HEK293 (cell line): ENCODE measurements at regions not wholly inside any gene's neighbourhood (a gene's known extent, or its start where the extent isn't known, plus 50 kb on each side); places are given as distances from the start of the nearest gene placed in this dataset.

Experiments used
- ATF2 ChIP-seq: fragments of 450-650 bp; formaldehyde crosslinking; IDR thresholded peaks from 2 replicates; pipeline ENCODE4 v1.5.1; 2016; ENCODE audit warnings: missing biosample characterization, missing genetic modification characterization, low read depth
- HIC1 ChIP-seq: fragments of 450-650 bp; formaldehyde crosslinking; IDR thresholded peaks from 2 replicates; pipeline ENCODE4 v1.5.1; 2016; ENCODE audit warnings: missing biosample characterization, missing genetic modification characterization
- IKZF3 ChIP-seq: fragments of 450-650 bp; IDR thresholded peaks from 2 replicates; pipeline ENCODE4 v1.5.0; 2018; ENCODE audit warnings: missing biosample characterization, mild to moderate bottlenecking, missing genetic modification characterization, moderate library complexity
- INSM2 ChIP-seq: fragments of 450-650 bp; formaldehyde crosslinking; IDR thresholded peaks from 2 replicates; pipeline ENCODE4 v1.5.1; 2016; ENCODE audit warnings: missing biosample characterization, missing genetic modification characterization
- KLF16 ChIP-seq: fragments of 450-650 bp; formaldehyde crosslinking; IDR thresholded peaks from 2 replicates; pipeline ENCODE4 v1.5.1; 2017; ENCODE audit warnings: missing biosample characterization, missing genetic modification characterization
- KLF7 ChIP-seq: fragments of 450-650 bp; formaldehyde crosslinking; IDR thresholded peaks from 2 replicates; pipeline ENCODE4 v1.5.1; 2016; ENCODE audit warnings: missing biosample characterization, missing genetic modification characterization, borderline replicate concordance
- PRDM4 ChIP-seq: fragments of 450-650 bp; formaldehyde crosslinking; IDR thresholded peaks from 2 replicates; pipeline ENCODE4 v1.5.1; 2017; ENCODE audit warnings: missing biosample characterization, missing genetic modification characterization
- PRDM6 ChIP-seq: fragments of 450-650 bp; formaldehyde crosslinking; IDR thresholded peaks from 2 replicates; pipeline ENCODE4 v1.5.1; 2017; ENCODE audit warnings: missing biosample characterization, missing genetic modification characterization
- SP3 ChIP-seq: fragments of 450-650 bp; formaldehyde crosslinking; IDR thresholded peaks from 2 replicates; pipeline ENCODE4 v1.5.1; 2016; ENCODE audit warnings: missing biosample characterization, missing genetic modification characterization
- SP7 ChIP-seq: fragments of 450-650 bp; formaldehyde crosslinking; IDR thresholded peaks from 2 replicates; pipeline ENCODE4 v1.5.1; 2016; ENCODE audit warnings: missing biosample characterization, missing genetic modification characterization
- TRIM28 ChIP-seq: IDR thresholded peaks from 2 replicates; pipeline ENCODE4 v1.6.1; 2011; ENCODE audit warnings: low read length, control low read depth, borderline replicate concordance
- YY2 ChIP-seq: fragments of 450-650 bp; formaldehyde crosslinking; IDR thresholded peaks from 2 replicates; pipeline ENCODE4 v1.5.1; 2016; ENCODE audit warnings: missing biosample characterization, missing genetic modification characterization
- ZNF174 ChIP-seq: fragments of 450-650 bp; formaldehyde crosslinking; IDR thresholded peaks from 2 replicates; pipeline ENCODE4 v1.5.0; 2017; ENCODE audit warnings: missing biosample characterization, mild to moderate bottlenecking, missing genetic modification characterization
- ZNF175 ChIP-seq: fragments of 450-650 bp; formaldehyde crosslinking; IDR thresholded peaks from 2 replicates; pipeline ENCODE4 v1.5.1; 2016; ENCODE audit warnings: missing biosample characterization, missing genetic modification characterization
- ZNF18 ChIP-seq: fragments of 450-650 bp; formaldehyde crosslinking; IDR thresholded peaks from 2 replicates; pipeline ENCODE4 v1.5.1; 2016; ENCODE audit warnings: missing biosample characterization, missing genetic modification characterization
- ZNF24 ChIP-seq: fragments of 450-650 bp; formaldehyde crosslinking; IDR thresholded peaks from 2 replicates; pipeline ENCODE4 v1.5.1; 2016; ENCODE audit warnings: missing biosample characterization, missing genetic modification characterization
- ZNF335 ChIP-seq: fragments of 450-650 bp; formaldehyde crosslinking; conservative IDR thresholded peaks from 2 replicates; pipeline ENCODE4 v1.5.1; 2016; ENCODE audit warnings: missing biosample characterization, missing genetic modification characterization
- ZNF366 ChIP-seq: fragments of 450-650 bp; formaldehyde crosslinking; conservative IDR thresholded peaks from 2 replicates; pipeline ENCODE4 v1.5.1; 2016; ENCODE audit warnings: missing biosample characterization, missing genetic modification characterization
- ZNF404 ChIP-seq: fragments of 450-650 bp; formaldehyde crosslinking; IDR thresholded peaks from 2 replicates; pipeline ENCODE4 v1.5.1; 2017; ENCODE audit warnings: missing biosample characterization, missing genetic modification characterization
- ZNF416 ChIP-seq: fragments of 450-650 bp; formaldehyde crosslinking; IDR thresholded peaks from 2 replicates; pipeline ENCODE4 v1.5.1; 2016; ENCODE audit warnings: missing biosample characterization, missing genetic modification characterization
- ZNF513 ChIP-seq: fragments of 450-650 bp; IDR thresholded peaks from 2 replicates; pipeline ENCODE4 v1.5.1; 2018; ENCODE audit warnings: missing biosample characterization, missing genetic modification characterization
- ZNF560 ChIP-seq: fragments of 450-650 bp; formaldehyde crosslinking; IDR thresholded peaks from 2 replicates; pipeline ENCODE4 v1.5.1; 2017; ENCODE audit warnings: missing biosample characterization, missing genetic modification characterization, borderline replicate concordance
- ZNF580 ChIP-seq: fragments of 450-650 bp; formaldehyde crosslinking; IDR thresholded peaks from 2 replicates; pipeline ENCODE4 v1.5.1; 2016; ENCODE audit warnings: missing biosample characterization, missing genetic modification characterization
- ZNF670 ChIP-seq: fragments of 450-650 bp; formaldehyde crosslinking; IDR thresholded peaks from 2 replicates; pipeline ENCODE4 v1.5.1; 2016; ENCODE audit warnings: missing biosample characterization, missing genetic modification characterization, low read depth
- ZNF843 ChIP-seq: fragments of 450-650 bp; formaldehyde crosslinking; IDR thresholded peaks from 2 replicates; pipeline ENCODE4 v1.5.1; 2016; ENCODE audit warnings: missing biosample characterization, missing genetic modification characterization
- ZXDB ChIP-seq: fragments of 450-650 bp; formaldehyde crosslinking; IDR thresholded peaks from 2 replicates; pipeline ENCODE4 v1.5.1; 2016; ENCODE audit warnings: missing biosample characterization, missing genetic modification characterization

- TF ChIP-seq ATF2 (tag by site-specific recombination) (peak; percentile 92), KLF7 (tag by site-specific recombination) (no peak), KLF16 (no peak), ZNF18 (tag by site-specific recombination) (peak; percentile 78), SP3 (tag by site-specific recombination) (peak; percentile 30; the same call in 1 of the 2 replicates), ZNF843 (tag by site-specific recombination) (peak; percentile 59; the same call in 1 of the 2 replicates), ZNF335 (peak; percentile 20), YY2 (tag by site-specific recombination) (no peak), IKZF3 (peak; percentile 87), ZNF513 (tag by site-specific recombination) (peak; percentile 46; the same call in 1 of the 2 replicates), PRDM6 (peak; percentile 78), INSM2 (tag by site-specific recombination) (0 out of 2 replicates have a peak, but pooled peaks have one; percentile 30), HIC1 (tag by site-specific recombination) (no peak), TRIM28 (peak; percentile 86), SP7 (tag by site-specific recombination) (peak; percentile 91), ZNF366 (tag by site-specific recombination) (peak; percentile 80; the same call in 1 of the 2 replicates), ZNF24 (tag by site-specific recombination) (peak; percentile 79; the same call in 1 of the 2 replicates), ZNF416 (tag by site-specific recombination) (no peak), ZNF560 (tag by site-specific recombination) (no peak), ZNF580 (tag by site-specific recombination) (peak; percentile 46; the same call in 1 of the 2 replicates), ZNF670 (tag by site-specific recombination) (no peak), PRDM4 (tag by site-specific recombination) (peak; percentile 95), ZNF175 (tag by site-specific recombination) (no peak), ZXDB (peak; percentile 52), ZNF404 (tag by site-specific recombination) (no peak), ZNF174 (no peak)
Measured at GRCh38 chr5:124902097-124902821, 155.8 kb upstream of the ZNF608 start (continued).
